PFSK-1 (cell line): ENCODE measurements at regions not wholly inside any gene's neighbourhood (a gene's known extent, or its start where the extent isn't known, plus 50 kb on each side); places are given as distances from the start of the nearest gene placed in this dataset.

ENCODE experiments used
- FOXP2 ChIP-seq: optimal IDR thresholded peaks from 2 replicates; pipeline ENCODE3; 2011; ENCODE audit warnings: borderline replicate concordance, control low read depth, inconsistent platforms; ENCODE audit not compliant: insufficient read depth; ENCODE audit errors: extremely low read length, extremely low read depth
- POLR2AphosphoS5 ChIP-seq: IDR thresholded peaks from 2 replicates; pipeline ENCODE4 v1.6.1; 2012; ENCODE audit warnings: low read depth, mild to moderate bottlenecking, control low read depth, low read length, moderate library complexity
- REST ChIP-seq, 2 experiments: IDR thresholded peaks; 2 replicates each; pipeline versions ENCODE4 v1.6.1 to v1.8.0; 2011 to 2012; ENCODE audit warnings: low read depth in 2 of 2, low read length in 2 of 2, control low read depth in 1 of 2, inconsistent platforms in 1 of 2, mild to moderate bottlenecking in 1 of 2, moderate library complexity in 1 of 2; ENCODE audit not compliant: insufficient read depth in 1 of 2
- SIN3A ChIP-seq: IDR thresholded peaks from 2 replicates; pipeline ENCODE4 v1.6.1; 2012; ENCODE audit warnings: mild to moderate bottlenecking, low read length, moderate library complexity, borderline replicate concordance; ENCODE audit not compliant: insufficient read depth
- TAF1 ChIP-seq: IDR thresholded peaks from 2 replicates; pipeline ENCODE4 v1.6.1; 2012; ENCODE audit warnings: low read length, control low read depth, borderline replicate concordance; ENCODE audit not compliant: insufficient read depth

GRCh38 chr4:164207460-164207859 is 546.5 kb upstream of the SMIM31 start:
- TF ChIP-seq POLR2AphosphoS5 (no peak), TAF1 (no peak), SIN3A (no peak), REST (IDR thresholded peaks at IDR 0.05; ENCODE audit: insufficient read depth in 1 of 2, low read depth in 2 of 2, low read length in 2 of 2) (no peak), FOXP2 (no peak)

GRCh38 chr4:164210377-164210776 is 543.6 kb upstream of the SMIM31 start:
- TF ChIP-seq SIN3A (no peak), REST (IDR thresholded peaks at IDR 0.05; ENCODE audit: insufficient read depth in 1 of 2, low read depth in 2 of 2, low read length in 2 of 2) (no peak), POLR2AphosphoS5 (no peak)

GRCh38 chr4:164212134-164212533 is 541.8 kb upstream of the SMIM31 start:
- TF ChIP-seq REST (IDR thresholded peaks at IDR 0.05; ENCODE audit: insufficient read depth in 1 of 2, low read depth in 2 of 2, low read length in 2 of 2), result no peak
- TF ChIP-seq TAF1, result no peak
- no peak for TF ChIP-seq POLR2AphosphoS5
- TF ChIP-seq FOXP2, result no peak
- TF ChIP-seq SIN3A, result no peak

GRCh38 chr4:164212714-164213113 is 541.2 kb upstream of the SMIM31 start:
- no peak for TF ChIP-seq POLR2AphosphoS5
- TF ChIP-seq FOXP2, result no peak
- TF ChIP-seq SIN3A, result no peak
- TF ChIP-seq REST (IDR thresholded peaks at IDR 0.05; ENCODE audit: insufficient read depth in 1 of 2, low read depth in 2 of 2, low read length in 2 of 2), result no peak
- no peak for TF ChIP-seq TAF1

- TF ChIP-seq REST (IDR thresholded peaks at IDR 0.05; ENCODE audit: insufficient read depth in 1 of 2, low read depth in 2 of 2, low read length in 2 of 2) (no peak), FOXP2 (no peak), SIN3A (no peak), POLR2AphosphoS5 (no peak), TAF1 (no peak)
Measured at GRCh38 chr4:164215113-164215741, 538.7 kb upstream of the SMIM31 start.
